GM04504 (cell line): ENCODE measurements at regions not wholly inside any gene's neighbourhood (a gene's known extent, or its start where the extent isn't known, plus 50 kb on each side); places are given as distances from the start of the nearest gene placed in this dataset.
A peak's percentile ranks its signal among the peaks of the same experiment; 100 is the strongest.
"Not testable (repeated sequence)": the region's sequence is repeated elsewhere in the genome, so short reads cannot be mapped to it uniquely, and the experiment has no call there.

Experiments
- DNase-seq: peaks from one replicate; pipeline ENCODE4 v3.0.0-alpha.2; 2012; ENCODE audit warnings: low read depth

GRCh38 chr17:53633856-53634255 is 188.9 kb upstream of the KIF2B start:
- DNase-seq = no peak

- no peak for DNase-seq
Observed at GRCh38 chr17:53631486-53631885, 191.2 kb upstream of the KIF2B start.

DNA sequence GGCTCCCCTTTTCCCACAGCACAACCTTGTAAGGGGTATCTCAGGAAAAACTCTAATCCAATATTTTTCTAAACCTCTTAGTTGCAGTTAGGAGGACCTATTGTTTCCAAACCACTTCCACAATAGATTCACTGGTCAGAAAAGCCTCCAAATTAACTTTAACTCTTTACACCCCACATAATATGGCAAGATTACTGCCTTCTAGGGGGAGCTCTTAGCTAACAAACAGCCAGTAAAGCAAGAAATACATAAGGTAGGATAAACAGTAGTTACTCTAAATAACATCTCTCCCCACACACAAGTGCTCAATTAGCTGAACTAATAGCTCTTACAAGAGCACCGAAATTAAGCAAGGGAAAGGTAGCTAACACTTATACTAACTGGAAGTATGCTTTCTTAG is 192.1 kb upstream of the KIF2B start:
- DNase-seq = no peak

DNA sequence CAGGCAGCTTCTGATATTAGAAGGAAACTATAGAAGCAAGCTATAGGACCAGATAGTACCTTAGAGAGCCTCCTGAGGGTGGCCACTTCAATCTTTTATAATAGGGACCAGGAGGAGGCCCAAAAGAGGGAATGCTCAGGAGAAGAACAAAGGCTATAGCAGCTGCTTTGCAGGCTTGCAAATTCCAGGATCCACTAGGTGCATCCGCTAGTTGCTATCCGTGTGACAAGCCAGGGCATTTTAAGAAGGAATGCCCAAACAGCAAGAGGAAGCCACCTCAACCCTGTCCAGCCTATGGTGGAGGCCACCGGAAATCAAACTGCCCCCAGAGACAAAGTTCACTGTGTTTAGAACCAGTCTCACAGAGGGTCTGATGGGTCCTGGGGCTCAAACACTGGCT is 192.6 kb upstream of the KIF2B start:
- no peak for DNase-seq

GRCh38 chr17:53629188-53629587 is 193.5 kb upstream of the KIF2B start:
- no peak for DNase-seq

DNA sequence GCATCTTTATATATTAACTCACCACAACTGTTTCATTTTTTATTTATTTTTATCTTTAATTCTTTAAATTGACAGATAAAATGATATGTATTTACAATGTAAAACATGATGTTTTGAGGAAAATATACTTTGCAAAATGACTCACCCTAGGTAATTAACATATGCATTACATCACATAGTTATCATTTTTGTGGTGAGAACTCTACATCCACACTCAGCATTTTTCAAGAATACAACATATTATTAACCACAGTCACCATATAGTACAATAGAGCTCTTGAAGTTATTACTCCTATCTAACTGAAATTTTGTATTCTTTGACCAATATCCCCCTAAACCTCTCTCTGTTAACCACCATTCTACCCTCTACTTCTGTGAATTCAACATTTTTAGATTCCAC is 194.7 kb upstream of the KIF2B start:
- no peak for DNase-seq

DNA sequence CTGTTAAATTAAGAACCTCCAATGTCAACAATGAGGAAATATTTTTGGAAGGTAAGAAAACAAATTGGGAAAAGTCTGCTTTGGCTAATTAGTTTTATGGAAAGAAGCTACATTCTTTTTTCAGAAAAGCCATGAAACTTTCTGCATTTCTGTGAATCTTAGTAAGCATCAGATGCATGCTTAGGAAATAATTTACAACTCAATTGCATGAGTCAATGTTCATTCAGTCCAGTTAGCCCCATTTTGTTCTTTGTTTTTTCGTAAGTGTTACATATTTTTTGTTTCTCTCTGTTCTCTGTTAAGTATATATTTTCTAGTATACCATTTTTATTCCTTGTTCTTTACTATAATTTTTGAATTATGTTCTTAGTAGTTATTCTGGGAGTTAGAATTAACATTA is 195.2 kb upstream of the KIF2B start:
- DNase-seq = peak; percentile 20

- DNase-seq = peak; percentile 21
Observed at GRCh38 chr17:53626286-53626685, 196.4 kb upstream of the KIF2B start.

DNA sequence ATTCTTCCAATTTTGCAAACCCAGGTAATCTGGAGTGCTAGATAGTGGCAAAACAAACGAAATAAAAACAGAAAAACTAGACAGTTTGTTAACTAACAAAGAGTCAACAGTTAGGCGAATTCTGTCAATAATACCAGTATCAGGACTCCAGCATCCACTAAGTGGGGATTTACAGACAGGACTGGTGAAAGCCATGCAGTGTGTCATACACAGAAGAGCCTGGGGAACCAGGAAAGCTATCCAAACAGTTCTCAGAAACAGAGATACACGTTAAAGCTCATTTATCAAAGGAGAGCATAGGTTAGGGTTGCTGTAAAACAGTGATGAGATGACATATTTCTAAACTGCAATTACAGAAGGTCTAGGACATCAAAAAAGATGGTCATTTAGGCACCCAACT is 203.7 kb upstream of the KIF2B start:
- DNase-seq = no peak

- DNase-seq = not testable (repeated sequence)
Observed at GRCh38 chr17:53608208-53608607, 214.5 kb upstream of the KIF2B start.

- no peak for DNase-seq
Observed at GRCh38 chr17:53607475-53607874, 215.3 kb upstream of the KIF2B start.

GRCh38 chr17:53588317-53588716 is 234.4 kb upstream of the KIF2B start:
- no peak for DNase-seq

GRCh38 chr17:53574038-53574437 is 248.7 kb upstream of the KIF2B start:
- no peak for DNase-seq

DNA sequence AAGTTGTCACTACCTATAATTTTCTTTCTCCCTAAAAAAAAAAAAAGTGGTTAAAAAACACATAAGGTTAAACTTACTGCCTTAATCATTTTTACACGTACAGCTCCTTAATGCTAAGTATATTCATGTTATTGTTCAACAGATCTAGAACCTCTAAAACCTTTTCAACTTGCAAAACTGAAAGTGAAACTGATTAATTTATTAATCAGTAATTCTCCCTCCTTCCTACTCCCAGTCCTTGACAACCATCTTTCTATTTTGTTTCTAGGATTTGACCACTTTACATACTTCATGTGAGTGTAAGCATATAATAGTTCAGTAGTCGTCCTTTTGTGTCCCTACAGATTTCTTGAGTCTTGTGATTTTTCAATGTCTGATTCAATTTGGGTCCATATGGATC is 251.4 kb upstream of the KIF2B start:
- DNase-seq = no peak

DNA sequence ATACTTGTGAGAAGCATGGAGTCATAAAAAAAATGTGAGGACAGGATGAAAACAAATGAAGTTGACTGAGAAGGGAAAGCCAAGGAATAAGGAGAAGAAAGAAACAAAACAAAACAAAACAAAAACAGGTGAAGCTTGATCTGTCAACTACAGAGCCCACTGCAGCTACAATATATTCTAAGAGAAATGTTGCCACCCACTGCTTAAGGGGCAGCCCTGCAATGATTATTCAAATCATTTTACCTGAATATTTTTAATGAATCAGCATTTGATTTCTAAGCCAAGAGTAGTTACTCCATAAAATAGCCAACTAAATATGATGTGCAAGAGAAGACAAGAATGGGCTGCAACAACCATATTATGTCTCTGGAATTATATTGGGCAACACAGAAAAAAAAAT is 252.0 kb upstream of the KIF2B start:
- DNase-seq = no peak

DNA sequence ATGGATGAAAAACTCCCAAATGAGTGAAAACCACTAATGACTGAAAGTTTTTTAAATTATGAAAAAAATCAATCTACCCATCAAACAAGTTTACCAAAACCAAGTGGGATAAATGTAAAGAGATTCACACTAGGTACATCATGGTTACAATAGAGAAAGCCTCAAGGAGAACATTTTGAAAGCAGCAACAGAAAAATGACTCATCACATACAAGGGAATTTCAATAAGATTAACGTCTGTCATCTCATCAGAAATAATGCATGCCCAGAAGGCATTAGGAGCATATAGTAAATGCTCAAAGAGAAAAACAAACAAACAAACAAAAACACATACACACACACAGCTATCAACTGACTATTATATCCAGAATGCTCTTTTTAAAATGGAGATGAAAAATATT is 261.8 kb upstream of the KIF2B start:
- DNase-seq = no peak

GRCh38 chr17:53548252-53548651 is 274.5 kb upstream of the KIF2B start:
- DNase-seq = no peak

DNA sequence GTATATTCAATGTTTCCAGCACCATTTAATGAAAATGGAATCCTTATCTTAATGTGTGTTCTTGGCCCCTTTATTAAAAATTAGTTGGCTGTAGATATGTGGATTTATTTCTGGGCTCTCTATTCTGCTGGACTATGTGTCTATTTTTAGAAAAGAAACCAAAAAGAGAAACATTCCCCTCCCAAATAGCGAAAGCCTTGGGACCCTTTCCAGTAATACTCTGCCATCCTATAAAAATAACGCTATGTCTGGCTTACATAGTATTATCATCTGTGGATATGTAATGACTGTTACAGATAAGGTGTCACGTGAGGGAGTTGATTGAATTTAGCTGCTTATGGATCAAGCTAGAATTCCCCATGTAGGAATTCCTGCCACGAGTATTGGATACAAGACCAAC is 279.3 kb upstream of the KIF2B start:
- DNase-seq = no peak

GRCh38 chr17:53538129-53538617 is 284.6 kb upstream of the KIF2B start:
- DNase-seq = no peak

DNA sequence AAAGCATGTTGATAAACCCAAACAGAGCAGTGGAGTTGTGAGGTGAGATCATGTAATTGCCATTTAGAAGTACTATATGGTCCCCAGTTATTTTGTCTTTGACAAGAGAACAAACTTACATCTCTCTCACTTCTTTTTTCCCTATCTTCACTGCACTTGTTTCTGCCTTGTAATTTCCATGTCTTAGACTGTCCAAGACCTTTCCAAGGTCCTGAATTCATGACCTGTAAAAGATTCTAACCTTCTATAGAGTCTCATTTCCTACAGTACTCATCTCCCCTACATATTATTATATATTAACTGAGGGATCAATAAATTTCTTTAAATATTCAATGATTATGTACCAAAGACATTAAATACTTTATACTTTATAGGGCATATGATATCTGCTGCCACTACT is 295.3 kb upstream of the KIF2B start:
- DNase-seq = no peak

- no peak for DNase-seq
Observed at GRCh38 chr17:53525590-53525989, 297.1 kb upstream of the KIF2B start.

DNA sequence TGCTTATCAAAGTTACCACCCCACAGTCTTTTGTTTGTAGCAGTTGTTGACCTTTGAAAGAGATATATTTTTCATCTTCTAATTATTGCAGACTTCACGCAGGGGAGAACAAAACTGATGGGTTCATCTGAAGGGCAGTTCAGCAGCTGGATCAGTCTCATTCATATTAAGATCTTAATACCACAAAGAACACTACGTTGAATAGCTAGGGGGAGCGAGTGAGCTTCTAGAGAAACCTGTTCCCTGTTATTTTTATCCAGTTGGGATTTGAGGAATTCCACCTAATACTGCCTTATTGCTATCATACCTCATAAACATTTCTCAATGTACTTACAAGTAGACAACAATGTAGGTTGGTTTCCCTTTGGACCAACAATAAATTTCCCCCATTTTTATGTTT is 306.1 kb upstream of the KIF2B start:
- no peak for DNase-seq

GRCh38 chr17:53499277-53499676 is 323.4 kb upstream of the KIF2B start:
- no peak for DNase-seq

GRCh38 chr17:53496356-53496755 is 326.4 kb upstream of the KIF2B start:
- DNase-seq = no peak

GRCh38 chr17:53492532-53492931 is 330.2 kb upstream of the KIF2B start:
- DNase-seq = no peak
